MCF 10A (cell line): ENCODE measurements at regions not wholly inside any gene's neighbourhood (a gene's known extent, or its start where the extent isn't known, plus 50 kb on each side); places are given as distances from the start of the nearest gene placed in this dataset.

Experiments used
- BruUV-seq: library from RNA; stranded (reverse); fragments of 400-500 nt; replicated peaks from 2 replicates; lab custom pipeline; 2021; lab: Mats Ljungman, UMichigan
- CTCF ChIA-PET: fragments of 300-600 bp; sonication (Branson Sonifier 250); formaldehyde crosslinking; extraction: SDS; loops from one replicate; lab custom pipeline; 2021; ENCODE audit warnings: antibody characterized with exemption, inconsistent platforms; lab: Yijun Ruan, JAX
- POLR2A ChIA-PET: fragments of 300-600, 350-650 bp; sonication (Branson Sonifier 250); formaldehyde crosslinking; extraction: SDS; loops from one replicate; lab custom pipeline; 2020; ENCODE audit warnings: antibody characterized with exemption, inconsistent platforms; lab: Yijun Ruan, JAX
- DNase-seq: peaks from one replicate; pipeline ENCODE4 v3.0.0-alpha.2; 2018; ENCODE audit not compliant: unreplicated experiment
- H3K27ac Mint-ChIP-seq: one replicate; pipeline ENCODE4 v1.8.0; 2022; ENCODE audit warnings: mild to moderate bottlenecking, low read depth, mixed read lengths; ENCODE audit not compliant: unreplicated experiment
- H3K27me3 Mint-ChIP-seq: one replicate; pipeline ENCODE4 v1.8.0; 2022; ENCODE audit warnings: mixed read lengths; ENCODE audit not compliant: insufficient read depth, unreplicated experiment
- H3K36me3 Mint-ChIP-seq: one replicate; pipeline ENCODE4 v1.8.0; 2022; ENCODE audit warnings: mild to moderate bottlenecking, moderate library complexity, mixed read lengths; ENCODE audit not compliant: insufficient read depth, unreplicated experiment
- H3K4me1 Mint-ChIP-seq: one replicate; pipeline ENCODE4 v1.8.0; 2022; ENCODE audit warnings: mixed read lengths; ENCODE audit not compliant: insufficient read depth, unreplicated experiment
- H3K4me3 Mint-ChIP-seq: one replicate; pipeline ENCODE4 v1.8.0; 2022; ENCODE audit warnings: mild to moderate bottlenecking, moderate library complexity, mixed read lengths; ENCODE audit not compliant: unreplicated experiment
- H3K9me3 Mint-ChIP-seq: one replicate; pipeline ENCODE4 v1.8.0; 2022; ENCODE audit warnings: mixed read lengths; ENCODE audit not compliant: unreplicated experiment
- CTCF ChIP-seq: fragments of 200-600 bp; IDR thresholded peaks from one replicate; pipeline ENCODE4 v1.8.0; 2022; ENCODE audit warnings: antibody characterized with exemption, mild to moderate bottlenecking; ENCODE audit not compliant: unreplicated experiment
- intact Hi-C: fragments of 100-400 bp; cut with micrococcal nuclease; formaldehyde crosslinking; loops from 2 replicates; pipeline ENCODE4 v1.14.1; 2022

GRCh38 chr9:27880156-27880555 lies 306.9 kb upstream of the C9orf72 start:
- BruUV-seq, result no TSS peak
- ChIA-PET POLR2A (no interaction called here), CTCF (interaction anchor here (0.6 kb wide), 1 partner anchor 802 kb away, joined by 3 read pairs; no protein-coding TSS in a partner anchor)
- no peak for DNase-seq
- Mint-ChIP-seq H3K9me3 (no peaks in the 10 kb centered on the region), H3K4me3 (no peak overlapping the region), H3K4me1 (no peaks in the 10 kb centered on the region), H3K36me3 (no peaks in the 10 kb centered on the region), H3K27me3 (peaks cover 83% of the 10 kb centered on the region), H3K27ac (no peak overlapping the region)
- no peak for TF ChIP-seq CTCF
- intact Hi-C loops, result no loop called here

- intact Hi-C loops, result no loop called here
- no peaks in the 10 kb centered on the region for H3K9me3 Mint-ChIP-seq
- no peak overlapping the region for H3K27ac Mint-ChIP-seq
- no peaks in the 10 kb centered on the region for H3K36me3 Mint-ChIP-seq
- DNase-seq, result no peak
- no peak overlapping the region for H3K4me3 Mint-ChIP-seq
- TF ChIP-seq CTCF, result no peak
- H3K4me1 Mint-ChIP-seq, result no peaks in the 10 kb centered on the region
- peaks cover 83% of the 10 kb centered on the region for H3K27me3 Mint-ChIP-seq
- BruUV-seq, result no TSS peak
- CTCF ChIA-PET, result no interaction called here
- POLR2A ChIA-PET, result no interaction called here
These were observed 307.4 kb upstream of the C9orf72 start for GRCh38 chr9:27880635-27881034.

GRCh38 chr9:27888661-27889295 lies 315.5 kb upstream of the C9orf72 start:
- ChIA-PET CTCF (interaction anchor here (0.9 kb wide), 1 partner anchor 167 kb away, joined by 4 read pairs; no protein-coding TSS in a partner anchor), POLR2A (no interaction called here)
- Mint-ChIP-seq H3K4me3 (no peak overlapping the region), H3K9me3 (peaks cover 7% of the 10 kb centered on the region), H3K27ac (no peak overlapping the region), H3K27me3 (peaks cover 26% of the 10 kb centered on the region), H3K4me1 (no peaks in the 10 kb centered on the region), H3K36me3 (no peaks in the 10 kb centered on the region)
- TF ChIP-seq CTCF, result peak; percentile 75
- intact Hi-C loops, result loop anchor here (1.0 kb wide), 1 partner anchor 162 kb away; no protein-coding TSS in a partner anchor
- BruUV-seq, result no TSS peak
- peak; percentile 29 for DNase-seq

GRCh38 chr9:27924502-27924901 lies 351.2 kb upstream of the C9orf72 start:
- Mint-ChIP-seq H3K4me3 (no peak overlapping the region), H3K9me3 (no peaks in the 10 kb centered on the region), H3K36me3 (no peaks in the 10 kb centered on the region), H3K27ac (no peak overlapping the region), H3K4me1 (no peaks in the 10 kb centered on the region), H3K27me3 (peaks cover 45% of the 10 kb centered on the region)
- DNase-seq, result no peak
- ChIA-PET CTCF (no interaction called here), POLR2A (no interaction called here)
- BruUV-seq, result no TSS peak
- TF ChIP-seq CTCF, result no peak
- intact Hi-C loops, result no loop called here
